ENCODE measurements at regions not wholly inside any gene's neighbourhood (a gene's known extent, or its start where the extent isn't known, plus 50 kb on each side); places are given as distances from the start of the nearest gene placed in this dataset.

DNA sequence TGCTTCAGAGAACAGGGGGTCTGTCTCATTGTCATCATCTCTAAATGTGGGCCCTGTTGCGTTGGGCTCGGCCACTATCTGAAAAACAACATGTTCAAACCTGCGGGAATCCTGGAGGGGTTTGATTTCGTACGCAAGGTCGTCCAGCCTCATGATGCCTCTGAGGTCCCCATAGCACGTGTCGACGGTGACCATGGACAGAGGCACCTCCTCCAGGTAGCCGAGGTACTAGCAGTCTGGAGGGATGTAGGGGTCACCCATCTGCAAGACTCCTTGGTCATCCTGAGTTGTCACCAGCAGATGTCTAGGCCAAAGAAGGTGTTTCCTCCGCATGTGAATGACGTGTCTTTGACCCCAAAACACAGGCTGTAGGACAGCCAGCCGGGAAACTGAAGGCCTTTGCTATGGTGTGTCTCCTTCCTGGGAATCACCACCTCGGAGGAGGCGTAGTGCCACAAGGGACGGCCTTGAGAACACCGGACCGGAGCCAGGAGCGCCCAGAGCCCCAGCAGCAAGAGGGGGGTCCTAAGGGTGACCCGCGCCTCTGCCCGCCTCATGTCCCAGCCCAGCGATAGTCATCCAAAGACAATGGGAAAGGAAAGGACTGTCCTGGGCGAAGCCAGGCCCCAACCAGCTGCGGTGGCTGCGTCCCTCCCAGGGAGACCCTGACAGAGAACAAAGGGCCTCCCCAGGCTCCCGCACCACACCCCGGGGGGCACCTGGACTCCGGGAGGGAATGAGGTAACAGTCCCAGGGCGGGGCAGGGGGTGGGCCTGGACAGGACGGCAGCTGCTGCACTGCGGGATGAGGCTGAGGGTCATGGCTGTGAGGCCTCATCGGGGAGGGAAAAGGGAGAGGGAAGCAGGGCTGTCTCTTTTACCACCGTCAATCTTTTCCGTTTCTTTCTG, 445.5 kb downstream of the TMEM121 start:
- no peak for TF ChIP-seq POLR2A (IDR thresholded peaks at IDR 0.05)
- TF ChIP-seq, protein P1, sequence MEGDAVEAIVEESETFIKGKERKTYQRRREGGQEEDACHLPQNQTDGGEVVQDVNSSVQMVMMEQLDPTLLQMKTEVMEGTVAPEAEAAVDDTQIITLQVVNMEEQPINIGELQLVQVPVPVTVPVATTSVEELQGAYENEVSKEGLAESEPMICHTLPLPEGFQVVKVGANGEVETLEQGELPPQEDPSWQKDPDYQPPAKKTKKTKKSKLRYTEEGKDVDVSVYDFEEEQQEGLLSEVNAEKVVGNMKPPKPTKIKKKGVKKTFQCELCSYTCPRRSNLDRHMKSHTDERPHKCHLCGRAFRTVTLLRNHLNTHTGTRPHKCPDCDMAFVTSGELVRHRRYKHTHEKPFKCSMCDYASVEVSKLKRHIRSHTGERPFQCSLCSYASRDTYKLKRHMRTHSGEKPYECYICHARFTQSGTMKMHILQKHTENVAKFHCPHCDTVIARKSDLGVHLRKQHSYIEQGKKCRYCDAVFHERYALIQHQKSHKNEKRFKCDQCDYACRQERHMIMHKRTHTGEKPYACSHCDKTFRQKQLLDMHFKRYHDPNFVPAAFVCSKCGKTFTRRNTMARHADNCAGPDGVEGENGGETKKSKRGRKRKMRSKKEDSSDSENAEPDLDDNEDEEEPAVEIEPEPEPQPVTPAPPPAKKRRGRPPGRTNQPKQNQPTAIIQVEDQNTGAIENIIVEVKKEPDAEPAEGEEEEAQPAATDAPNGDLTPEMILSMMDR (IDR thresholded peaks at IDR 0.05) = no peak
